ENCODE measurements at regions not wholly inside any gene's neighbourhood (a gene's known extent, or its start where the extent isn't known, plus 50 kb on each side); places are given as distances from the start of the nearest gene placed in this dataset.

GRCh38 chr13:111401755-111402154 is 81.3 kb downstream of the TEX29 start:
- Histone ChIP-seq H3K9me3 (no peaks in the 10 kb centered on the region), H3K36me3 (ENCODE audit: low read depth, missing control alignments) (no peaks in the 10 kb centered on the region), H3K27ac (no peak overlapping the region), H3K27me3 (no peaks in the 10 kb centered on the region), H3K4me1 (no peaks in the 10 kb centered on the region), H3K4me3 (no peak overlapping the region)
- TF ChIP-seq CTCF (IDR thresholded peaks at IDR 0.05): no peak
- TF ChIP-seq POLR2A (IDR thresholded peaks at IDR 0.05): no peak
- DNase-seq: no peak
- 86 to 87% methylated on average over 14 of the region's 14 CpGs for WGBS, 2 donors
- intact Hi-C loops (cut with DNase I; ENCODE audit: low total_unique reads): no loop called here

GRCh38 chr13:111402441-111402840 is 82.0 kb downstream of the TEX29 start:
- no peaks in the 10 kb centered on the region for H3K36me3 ChIP-seq (ENCODE audit: low read depth, missing control alignments)
- no peak for DNase-seq
- no peaks in the 10 kb centered on the region for H3K4me1 ChIP-seq
- 88 to 93% methylated on average over 15 of the region's 15 CpGs for WGBS, 2 donors
- H3K9me3 ChIP-seq: no peaks in the 10 kb centered on the region
- no peaks in the 10 kb centered on the region for H3K27me3 ChIP-seq
- intact Hi-C loops (cut with DNase I; ENCODE audit: low total_unique reads): no loop called here
- no peak overlapping the region for H3K4me3 ChIP-seq
- H3K27ac ChIP-seq: no peak overlapping the region
- no peak for TF ChIP-seq CTCF (IDR thresholded peaks at IDR 0.05)
- no peak for TF ChIP-seq POLR2A (IDR thresholded peaks at IDR 0.05)

GRCh38 chr13:111403266-111403665 is 82.8 kb downstream of the TEX29 start:
- H3K27me3 ChIP-seq: no peaks in the 10 kb centered on the region
- 79 to 91% methylated on average over 3 to 10 of the region's 10 CpGs for WGBS, 2 donors
- intact Hi-C loops (cut with DNase I; ENCODE audit: low total_unique reads): no loop called here
- DNase-seq: no peak
- H3K4me1 ChIP-seq: no peaks in the 10 kb centered on the region
- no peak overlapping the region for H3K4me3 ChIP-seq
- TF ChIP-seq CTCF (IDR thresholded peaks at IDR 0.05): no peak
- no peaks in the 10 kb centered on the region for H3K36me3 ChIP-seq (ENCODE audit: low read depth, missing control alignments)
- H3K9me3 ChIP-seq: no peaks in the 10 kb centered on the region
- H3K27ac ChIP-seq: no peak overlapping the region

- 79 to 86% methylated on average over 10 to 12 of the region's 12 CpGs for WGBS, 2 donors
- intact Hi-C loops (cut with DNase I; ENCODE audit: low total_unique reads): no loop called here
- Histone ChIP-seq H3K4me3 (no peak overlapping the region), H3K36me3 (ENCODE audit: low read depth, missing control alignments) (no peaks in the 10 kb centered on the region), H3K9me3 (no peaks in the 10 kb centered on the region), H3K27me3 (no peaks in the 10 kb centered on the region), H3K4me1 (no peaks in the 10 kb centered on the region), H3K27ac (no peak overlapping the region)
- TF ChIP-seq POLR2A (IDR thresholded peaks at IDR 0.05): no peak
- DNase-seq: no peak
Measured at GRCh38 chr13:111404746-111405145, 84.3 kb downstream of the TEX29 start.

- Histone ChIP-seq H3K9me3 (no peaks in the 10 kb centered on the region), H3K4me3 (no peak overlapping the region), H3K36me3 (ENCODE audit: low read depth, missing control alignments) (no peaks in the 10 kb centered on the region), H3K27me3 (no peaks in the 10 kb centered on the region), H3K27ac (no peak overlapping the region), H3K4me1 (no peaks in the 10 kb centered on the region)
- intact Hi-C loops (cut with DNase I; ENCODE audit: low total_unique reads): no loop called here
- WGBS, 2 donors: 56 to 58% methylated on average over 3 of the region's 3 CpGs
- DNase-seq: no peak
- no peak for TF ChIP-seq CTCF (IDR thresholded peaks at IDR 0.05)
- no peak for TF ChIP-seq POLR2A (IDR thresholded peaks at IDR 0.05)
Measured at GRCh38 chr13:111406636-111407035, 86.2 kb downstream of the TEX29 start.

All from testis (tissue), 2 donors.